ENCODE measurements at regions not wholly inside any gene's neighbourhood (a gene's known extent, or its start where the extent isn't known, plus 50 kb on each side); places are given as distances from the start of the nearest gene placed in this dataset.

GRCh38 chr2:41829052-41829451 lies 218.8 kb upstream of the PKDCC start:
- TF ChIP-seq YY1 (IDR thresholded peaks at IDR 0.05) (no peak), CTCF (IDR thresholded peaks at IDR 0.05; ENCODE audit: low read depth, low read length, missing input control) (no peak), REST (IDR thresholded peaks at IDR 0.05) (no peak), JUND (IDR thresholded peaks at IDR 0.05) (no peak), GABPA (IDR thresholded peaks at IDR 0.05 in 1 of 2, conservative IDR thresholded peaks at IDR 0.05 in 1 of 2) (no peak), MAX (IDR thresholded peaks at IDR 0.05) (no peak), FOXA1 (IDR thresholded peaks at IDR 0.05) (no peak)
